ENCODE measurements at regions not wholly inside any gene's neighbourhood (a gene's known extent, or its start where the extent isn't known, plus 50 kb on each side); places are given as distances from the start of the nearest gene placed in this dataset.

DNA sequence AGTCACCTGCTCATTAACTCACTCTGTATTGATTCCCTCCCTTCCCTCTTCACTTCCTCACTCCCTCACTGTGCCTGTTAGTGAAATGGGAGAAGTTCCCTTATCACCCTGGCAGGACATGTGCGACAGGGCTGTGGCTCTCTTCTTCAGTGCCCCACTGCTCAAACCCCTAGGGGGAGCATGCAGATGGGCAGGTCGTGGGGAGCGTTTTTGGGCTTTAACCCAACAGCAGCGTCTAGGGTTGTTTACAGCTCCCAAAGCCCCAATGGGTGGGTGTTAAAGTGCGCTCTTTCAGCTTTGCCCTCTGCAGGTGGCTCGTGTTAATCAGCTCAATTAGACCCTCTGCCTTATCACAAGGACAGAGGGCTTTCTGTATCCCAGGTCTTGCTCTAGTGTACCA, 447.8 kb upstream of the PROK2 start:
- POLR2A ChIA-PET: no interaction called here
- CTCF ChIA-PET: no interaction called here
- no peak overlapping the region for H3K4me3 Mint-ChIP-seq
- H3K4me1 Mint-ChIP-seq: no peaks in the 10 kb centered on the region
- no peaks in the 10 kb centered on the region for H3K36me3 Mint-ChIP-seq (ENCODE audit: low read depth)
- H3K9me3 Mint-ChIP-seq: no peaks in the 10 kb centered on the region
- no peak overlapping the region for H3K27ac Mint-ChIP-seq
- DNase-seq: no peak
- peaks cover 12% of the 10 kb centered on the region for H3K27me3 Mint-ChIP-seq

DNA sequence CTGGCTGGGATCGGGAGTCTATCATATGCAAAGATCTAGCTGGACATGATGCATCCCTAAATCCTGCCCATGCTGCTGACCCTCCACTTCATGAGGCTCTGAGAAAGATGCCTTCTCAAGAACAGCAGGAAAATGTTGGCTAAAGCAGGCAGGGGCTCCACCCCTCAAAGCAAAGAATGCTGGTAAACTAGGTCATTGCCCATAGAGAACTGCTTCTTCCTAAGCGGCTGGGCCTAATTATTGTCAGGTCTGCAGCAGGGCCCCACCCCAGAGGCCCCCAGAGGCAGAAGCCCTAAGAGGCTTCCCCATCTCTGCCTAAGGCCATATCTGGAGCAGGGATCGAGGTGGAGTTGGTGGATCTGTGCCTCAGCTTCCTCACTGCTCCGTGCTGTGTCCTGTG, 447.4 kb upstream of the PROK2 start:
- ChIA-PET CTCF (no interaction called here), POLR2A (no interaction called here)
- Mint-ChIP-seq H3K27ac (no peak overlapping the region), H3K27me3 (peaks cover 12% of the 10 kb centered on the region), H3K4me3 (no peak overlapping the region), H3K9me3 (no peaks in the 10 kb centered on the region), H3K4me1 (no peaks in the 10 kb centered on the region), H3K36me3 (ENCODE audit: low read depth) (no peaks in the 10 kb centered on the region)
- DNase-seq: no peak

DNA sequence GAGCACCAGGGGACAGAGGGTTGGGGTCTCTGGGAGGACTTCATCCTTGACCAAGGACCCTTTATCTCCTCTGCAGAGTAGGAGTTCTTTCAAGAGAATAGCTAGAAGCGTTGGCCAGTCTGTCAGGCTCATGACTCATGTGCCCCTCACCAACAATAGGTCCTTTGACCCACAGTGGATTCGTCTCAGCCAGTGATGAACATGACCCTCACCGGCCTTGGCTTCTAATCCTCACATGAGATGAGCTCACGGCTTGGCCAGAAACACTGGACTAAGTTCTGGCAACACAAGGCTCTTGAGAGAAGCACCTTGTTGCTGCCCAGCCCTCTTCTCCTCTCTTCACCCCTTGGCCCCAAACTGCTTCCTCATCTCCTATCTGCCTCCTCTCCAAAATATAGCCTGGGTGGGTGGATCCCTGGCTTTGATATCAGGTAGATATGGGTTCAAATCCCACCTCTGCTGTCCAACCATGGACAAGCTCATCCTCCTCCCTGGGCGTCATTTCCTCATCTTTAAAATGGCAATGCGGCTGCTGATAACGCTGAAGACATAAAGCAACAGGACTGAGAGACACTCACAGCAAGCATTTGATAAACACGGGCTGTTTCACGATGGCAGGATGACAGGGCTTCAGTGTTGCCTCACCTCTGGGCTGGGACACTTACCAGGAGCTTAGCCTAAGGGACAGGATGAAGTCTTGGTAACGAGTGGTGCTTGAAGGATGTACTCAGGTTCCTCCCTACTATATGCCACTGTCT, 446.7 kb upstream of the PROK2 start:
- no peak for DNase-seq
- Mint-ChIP-seq H3K36me3 (ENCODE audit: low read depth) (no peaks in the 10 kb centered on the region), H3K9me3 (no peaks in the 10 kb centered on the region), H3K27ac (no peak overlapping the region), H3K4me1 (no peaks in the 10 kb centered on the region), H3K4me3 (no peak overlapping the region), H3K27me3 (peaks cover 9% of the 10 kb centered on the region)
- ChIA-PET CTCF (no interaction called here), POLR2A (no interaction called here)

DNA sequence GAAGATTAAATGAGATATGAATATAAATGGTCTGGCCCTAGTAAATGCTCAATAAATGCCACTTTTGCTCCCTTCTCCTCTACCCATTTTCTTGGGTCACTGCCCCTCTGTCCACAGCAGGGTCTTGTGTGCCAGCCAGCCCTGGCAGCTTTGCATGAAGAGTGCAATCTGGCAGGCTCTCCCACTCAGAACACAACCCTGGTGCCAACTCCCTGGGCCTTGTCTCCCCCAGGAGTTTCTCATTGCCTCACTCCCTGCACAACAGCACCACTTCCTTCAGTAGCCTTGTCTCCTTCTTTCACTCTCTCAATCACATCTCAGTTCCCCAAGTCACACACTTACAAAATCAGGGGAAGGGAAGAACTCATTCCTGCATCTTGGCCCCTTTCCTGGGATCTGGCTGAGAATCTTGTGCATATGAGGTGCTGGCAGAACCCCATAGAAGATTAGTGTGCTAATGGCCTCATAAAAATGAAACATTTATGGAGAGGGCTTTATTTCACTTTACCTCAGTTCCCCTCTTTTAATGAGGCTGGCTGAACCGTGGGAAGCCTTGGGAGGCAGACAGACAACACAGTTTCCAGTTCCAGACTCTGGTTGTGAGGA, 445.9 kb upstream of the PROK2 start:
- no peak for DNase-seq
- peaks cover 6% of the 10 kb centered on the region for H3K36me3 Mint-ChIP-seq (ENCODE audit: low read depth)
- peaks cover 6% of the 10 kb centered on the region for H3K27me3 Mint-ChIP-seq
- H3K9me3 Mint-ChIP-seq: peaks cover 4% of the 10 kb centered on the region
- H3K4me3 Mint-ChIP-seq: no peak overlapping the region
- H3K4me1 Mint-ChIP-seq: no peaks in the 10 kb centered on the region
- POLR2A ChIA-PET: no interaction called here
- no peak overlapping the region for H3K27ac Mint-ChIP-seq
- CTCF ChIA-PET: no interaction called here

DNA sequence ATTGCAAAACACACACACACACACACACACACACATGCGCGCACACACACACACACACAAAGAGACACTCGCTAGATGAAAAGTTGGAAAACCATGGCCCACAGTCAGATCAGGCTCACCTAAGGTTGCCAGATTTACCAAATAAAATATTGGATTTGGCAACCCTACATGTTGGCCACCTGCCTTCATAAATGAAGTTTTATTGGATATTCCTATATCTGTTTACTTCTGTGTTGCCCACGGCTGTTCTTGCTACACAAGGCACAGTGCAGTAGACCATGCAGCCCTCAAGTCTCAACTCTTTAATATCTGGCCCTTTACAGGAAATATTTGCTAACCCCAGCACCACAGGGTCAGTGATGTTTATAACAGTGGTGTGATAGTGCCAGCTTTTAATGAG, 445.0 kb upstream of the PROK2 start:
- Mint-ChIP-seq H3K27ac (no peak overlapping the region), H3K9me3 (peaks cover 12% of the 10 kb centered on the region), H3K4me3 (no peak overlapping the region), H3K4me1 (no peaks in the 10 kb centered on the region), H3K27me3 (peaks cover 6% of the 10 kb centered on the region), H3K36me3 (ENCODE audit: low read depth) (peaks cover 15% of the 10 kb centered on the region)
- ChIA-PET POLR2A (no interaction called here), CTCF (interaction anchor here (0.6 kb wide), 1 partner anchor 824 kb away, joined by 4 read pairs; no protein-coding TSS in a partner anchor)
- no peak for DNase-seq

DNA sequence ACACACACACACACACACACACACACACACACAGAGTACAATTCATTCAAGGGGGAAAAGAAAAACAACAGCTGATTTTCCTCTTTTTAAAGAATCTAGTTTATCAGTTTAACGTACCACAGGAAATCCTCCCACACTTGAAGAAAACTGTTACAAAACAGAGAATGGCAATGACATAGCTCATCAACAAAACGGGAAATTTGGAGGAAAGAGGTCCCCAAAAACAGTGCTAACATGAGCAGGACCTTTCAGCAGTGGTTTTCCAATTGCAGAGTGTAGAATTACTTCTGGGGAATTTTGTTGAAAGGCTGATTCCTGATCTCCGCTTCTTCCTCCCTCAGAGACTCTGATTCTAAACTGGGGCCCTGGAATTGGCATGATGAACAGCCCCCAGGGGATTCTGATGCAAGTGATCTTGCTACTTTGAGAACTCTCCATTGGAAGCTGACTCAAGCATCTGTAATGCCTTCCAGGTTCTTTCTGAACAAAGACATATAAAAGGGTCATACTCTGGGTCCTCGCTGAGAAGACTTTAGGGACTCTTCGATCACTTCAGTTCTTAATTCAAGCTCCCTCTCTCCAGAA, 442.6 kb upstream of the PROK2 start:
- Mint-ChIP-seq H3K9me3 (peaks cover 20% of the 10 kb centered on the region), H3K4me1 (no peaks in the 10 kb centered on the region), H3K36me3 (ENCODE audit: low read depth) (peaks cover 17% of the 10 kb centered on the region), H3K27me3 (peaks cover 8% of the 10 kb centered on the region), H3K4me3 (no peak overlapping the region), H3K27ac (no peak overlapping the region)
- ChIA-PET CTCF (no interaction called here), POLR2A (no interaction called here)
- DNase-seq: no peak

DNA sequence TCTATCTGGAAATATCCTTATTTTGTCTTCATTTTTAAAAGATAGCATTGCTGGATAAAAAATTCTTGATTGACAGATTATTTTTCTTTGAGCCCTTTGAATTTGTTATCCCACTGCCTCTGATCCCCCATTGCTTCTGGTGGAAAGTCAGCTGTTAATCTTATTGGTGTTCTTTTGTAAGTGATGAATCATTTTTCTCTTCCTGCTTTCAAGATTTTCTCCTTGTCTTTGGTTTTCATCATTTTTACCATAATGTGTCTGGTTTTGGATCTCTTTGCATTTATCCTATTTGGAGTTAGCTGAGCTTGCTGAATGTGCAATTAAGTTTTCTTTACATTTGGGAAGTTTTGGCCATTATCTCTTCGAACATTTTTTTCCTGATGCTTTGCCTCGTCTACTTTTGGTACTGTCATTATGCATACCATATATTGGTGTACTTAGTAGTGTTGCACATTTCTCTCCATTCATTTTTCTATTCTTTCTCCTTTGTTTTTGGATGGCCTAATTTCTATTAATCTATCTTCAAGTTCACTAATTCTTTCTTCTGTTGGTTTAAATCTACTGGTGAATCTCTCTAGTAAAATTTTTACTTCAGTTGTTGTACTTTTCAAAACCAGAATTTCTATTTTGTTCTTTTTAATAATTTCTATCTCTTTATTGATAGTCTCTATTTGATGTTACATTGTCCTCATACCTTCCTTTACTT, 440.0 kb upstream of the PROK2 start:
- H3K9me3 Mint-ChIP-seq: peaks cover 20% of the 10 kb centered on the region
- ChIA-PET POLR2A (no interaction called here), CTCF (no interaction called here)
- peaks cover 8% of the 10 kb centered on the region for H3K27me3 Mint-ChIP-seq
- no peak overlapping the region for H3K4me3 Mint-ChIP-seq
- H3K36me3 Mint-ChIP-seq (ENCODE audit: low read depth): peaks cover 17% of the 10 kb centered on the region
- H3K4me1 Mint-ChIP-seq: no peaks in the 10 kb centered on the region
- no peak overlapping the region for H3K27ac Mint-ChIP-seq
- no peak for DNase-seq

DNA sequence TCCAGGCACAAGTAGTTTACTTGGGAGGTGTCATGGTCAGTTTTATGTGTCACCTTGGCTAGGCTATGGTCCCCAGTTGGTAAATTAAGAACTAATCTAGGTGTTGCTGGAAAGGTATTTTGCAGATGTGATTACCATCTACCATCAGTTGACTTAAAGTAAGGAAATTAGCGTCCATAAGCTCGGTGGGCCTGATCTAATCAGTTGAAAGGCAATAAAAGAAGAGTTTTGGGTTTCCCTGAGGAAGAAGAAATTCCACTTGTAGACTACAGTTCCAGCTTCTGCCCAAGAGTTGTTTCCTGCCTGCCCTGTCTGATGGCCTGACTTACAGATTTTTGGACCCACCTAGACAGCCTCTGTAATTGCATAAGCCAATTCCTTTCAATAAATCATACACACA, 438.7 kb upstream of the PROK2 start:
- H3K4me3 Mint-ChIP-seq: no peak overlapping the region
- peaks cover 17% of the 10 kb centered on the region for H3K36me3 Mint-ChIP-seq (ENCODE audit: low read depth)
- H3K27me3 Mint-ChIP-seq: peaks cover 8% of the 10 kb centered on the region
- CTCF ChIA-PET: interaction anchor here (1.7 kb wide), 1 partner anchor 293 kb away, joined by 3 read pairs; no protein-coding TSS in a partner anchor
- H3K9me3 Mint-ChIP-seq: peaks cover 23% of the 10 kb centered on the region
- no peaks in the 10 kb centered on the region for H3K4me1 Mint-ChIP-seq
- no peak for DNase-seq
- POLR2A ChIA-PET: no interaction called here
- no peak overlapping the region for H3K27ac Mint-ChIP-seq

DNA sequence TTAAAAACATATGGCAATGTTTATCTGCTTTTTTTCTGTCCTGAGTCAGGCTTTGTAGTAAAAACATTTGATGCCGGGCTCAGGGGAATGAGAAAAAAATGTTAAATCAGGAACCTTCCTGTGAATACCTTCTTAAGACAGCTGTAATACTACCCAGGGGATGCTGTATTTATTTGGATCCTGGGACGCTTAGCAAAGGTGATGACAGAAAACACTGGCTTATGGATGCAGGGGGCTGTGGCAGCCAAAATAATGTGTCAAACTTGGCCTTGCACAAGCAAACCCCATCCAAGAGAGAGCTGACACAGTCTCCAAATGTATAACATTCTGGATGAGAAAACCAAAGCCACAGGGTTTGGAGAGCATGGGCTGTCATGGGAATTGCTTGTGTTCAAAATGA, 438.2 kb upstream of the PROK2 start:
- no peak overlapping the region for H3K27ac Mint-ChIP-seq
- no peak overlapping the region for H3K4me3 Mint-ChIP-seq
- peaks cover 17% of the 10 kb centered on the region for H3K36me3 Mint-ChIP-seq (ENCODE audit: low read depth)
- CTCF ChIA-PET: interaction anchor here (1.7 kb wide), 1 partner anchor 293 kb away, joined by 3 read pairs; no protein-coding TSS in a partner anchor
- peaks cover 4% of the 10 kb centered on the region for H3K27me3 Mint-ChIP-seq
- no peak for DNase-seq
- peaks cover 23% of the 10 kb centered on the region for H3K9me3 Mint-ChIP-seq
- POLR2A ChIA-PET: no interaction called here
- H3K4me1 Mint-ChIP-seq: no peaks in the 10 kb centered on the region

DNA sequence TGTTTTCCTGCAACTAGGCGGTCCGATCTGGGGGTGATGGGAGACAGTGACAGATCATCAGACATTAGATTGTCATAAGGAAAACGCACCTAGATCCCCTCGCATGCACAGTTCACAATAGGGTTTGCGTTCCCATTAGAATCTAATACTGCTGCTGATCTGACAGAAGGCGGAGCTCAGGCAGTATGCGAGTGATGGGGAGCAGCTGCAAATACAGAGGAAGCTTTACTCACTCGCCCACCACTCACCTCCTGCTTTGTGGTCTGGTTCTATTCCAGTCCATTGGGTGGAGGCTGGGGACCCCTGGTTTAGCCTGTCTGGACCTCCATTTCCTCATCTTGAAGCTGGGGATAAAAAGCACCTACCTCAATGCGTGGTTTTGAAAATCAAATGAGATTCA, 437.5 kb upstream of the PROK2 start:
- Mint-ChIP-seq H3K27ac (no peak overlapping the region), H3K9me3 (peaks cover 23% of the 10 kb centered on the region), H3K4me1 (no peaks in the 10 kb centered on the region), H3K36me3 (ENCODE audit: low read depth) (peaks cover 17% of the 10 kb centered on the region), H3K27me3 (peaks cover 2% of the 10 kb centered on the region), H3K4me3 (no peak overlapping the region)
- CTCF ChIA-PET: interaction anchor here (0.6 to 1.7 kb wide), 2 partner anchors 292 to 420 kb away, joined by 3 read pairs; no protein-coding TSS in a partner anchor
- POLR2A ChIA-PET: no interaction called here
- no peak for DNase-seq

DNA sequence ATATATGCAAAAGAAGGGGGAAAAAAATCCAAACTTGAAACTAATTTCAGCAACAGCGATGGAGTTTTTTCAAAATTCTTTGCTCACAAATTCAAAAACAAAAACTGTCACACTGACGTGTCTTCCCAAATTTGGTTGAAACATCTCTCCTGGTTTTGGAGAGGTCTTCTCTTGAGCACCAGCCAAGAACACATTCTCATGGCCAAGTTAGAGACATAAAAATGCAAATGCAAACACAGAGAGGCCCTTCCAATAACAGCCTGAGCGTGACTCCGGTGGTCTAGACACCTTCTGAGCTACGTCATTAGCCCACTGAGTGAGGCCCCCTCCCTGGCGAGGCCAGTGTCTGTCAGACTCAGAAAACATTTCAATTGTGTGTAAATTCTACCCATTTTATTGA, 436.0 kb upstream of the PROK2 start:
- Mint-ChIP-seq H3K4me1 (no peaks in the 10 kb centered on the region), H3K9me3 (peaks cover 19% of the 10 kb centered on the region), H3K27me3 (peaks cover 2% of the 10 kb centered on the region), H3K4me3 (no peak overlapping the region), H3K27ac (no peak overlapping the region), H3K36me3 (ENCODE audit: low read depth) (peaks cover 12% of the 10 kb centered on the region)
- ChIA-PET POLR2A (no interaction called here), CTCF (no interaction called here)
- DNase-seq: no peak

DNA sequence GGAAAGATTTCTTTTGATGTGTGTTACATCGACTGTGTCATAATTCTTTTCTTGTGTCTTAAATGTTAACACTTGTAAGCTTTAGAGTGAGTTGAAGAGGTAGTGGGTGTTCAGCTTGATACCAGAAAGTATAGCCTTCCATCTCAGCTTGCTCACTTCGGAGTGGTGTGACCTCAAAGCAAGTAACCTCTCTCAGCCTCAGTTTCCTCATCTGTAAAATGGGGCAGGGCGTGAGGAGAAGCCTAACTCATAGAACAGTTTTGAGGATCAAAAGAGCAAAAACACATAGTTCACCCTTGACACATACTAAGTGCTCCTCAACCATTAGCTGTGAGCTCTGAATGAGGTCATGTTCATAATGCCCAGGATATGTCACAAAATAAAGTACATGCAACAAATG, 434.8 kb upstream of the PROK2 start:
- ChIA-PET CTCF (interaction anchor here (0.6 kb wide), 1 partner anchor 320 kb away, joined by 3 read pairs; no protein-coding TSS in a partner anchor), POLR2A (no interaction called here)
- Mint-ChIP-seq H3K4me3 (no peak overlapping the region), H3K27ac (no peak overlapping the region), H3K9me3 (peaks cover 8% of the 10 kb centered on the region), H3K36me3 (ENCODE audit: low read depth) (peaks cover under 1% of the 10 kb centered on the region), H3K4me1 (no peaks in the 10 kb centered on the region), H3K27me3 (peaks cover 2% of the 10 kb centered on the region)
- no peak for DNase-seq

DNA sequence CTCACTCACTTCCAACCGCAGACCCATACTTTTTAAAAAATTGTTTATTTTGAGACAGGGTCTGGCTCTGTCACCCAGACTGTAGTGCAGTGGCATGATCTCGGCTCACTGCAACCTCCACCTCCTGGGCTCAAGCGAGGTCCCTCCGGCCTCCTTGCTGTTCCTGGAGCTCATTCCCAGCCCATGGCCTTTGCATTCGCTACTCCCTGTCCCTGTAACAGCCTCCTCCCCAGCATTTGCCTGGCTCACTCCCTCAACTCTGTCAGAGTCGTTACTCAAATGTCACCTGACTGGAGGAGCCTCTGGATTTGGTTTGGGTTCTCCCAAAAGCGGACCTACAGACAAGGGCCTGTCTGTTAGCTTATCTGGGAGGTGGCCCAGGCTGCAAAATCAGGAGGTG, 432.6 kb upstream of the PROK2 start:
- Mint-ChIP-seq H3K9me3 (peaks cover 3% of the 10 kb centered on the region), H3K27me3 (no peaks in the 10 kb centered on the region), H3K36me3 (ENCODE audit: low read depth) (no peaks in the 10 kb centered on the region), H3K4me1 (no peaks in the 10 kb centered on the region), H3K27ac (no peak overlapping the region), H3K4me3 (no peak overlapping the region)
- CTCF ChIA-PET: no interaction called here
- DNase-seq: no peak
- POLR2A ChIA-PET: no interaction called here
